PC-3 (cell line): ENCODE measurements at regions not wholly inside any gene's neighbourhood (a gene's known extent, or its start where the extent isn't known, plus 50 kb on each side); places are given as distances from the start of the nearest gene placed in this dataset.

Experiments
- ATAC-seq: fragments of 200-7000 bp; cut with Tn5 transposase; 2 replicates; pipeline ENCODE4 v1.9.1; 2020; ENCODE audit warnings: mild to moderate bottlenecking, moderate library complexity
- BruUV-seq: library from RNA; stranded (reverse); fragments of 400-500 nt; replicated peaks from 2 replicates; lab custom pipeline; 2021; lab: Mats Ljungman, UMichigan
- CTCF ChIA-PET: fragments of 300-600 bp; sonication (Branson Sonifier 250); formaldehyde crosslinking; loops from one replicate; lab custom pipeline; 2022; ENCODE audit warnings: antibody characterized with exemption; lab: Charles Lee
- POLR2A ChIA-PET: fragments of 300-600 bp; sonication (Branson Sonifier 250); formaldehyde crosslinking; loops from one replicate; lab custom pipeline; 2022; ENCODE audit warnings: antibody characterized with exemption; ENCODE audit not compliant: unreplicated experiment; lab: Charles Lee
- DNase-seq: peaks from one replicate; pipeline ENCODE4 v3.0.0-alpha.2; 2015
- H2AFZ ChIP-seq: fragments of 300-600 bp; sonication (generic); 2 replicates; pipeline ENCODE4 v1.6.0; 2016; ENCODE audit warnings: antibody characterized with exemption, low read length
- H3F3A ChIP-seq: fragments of 300-600 bp; sonication (generic); one replicate; pipeline ENCODE4 v1.6.0; 2017; ENCODE audit warnings: antibody characterized with exemption, low read length, control low read depth, mild to moderate bottlenecking; ENCODE audit not compliant: unreplicated experiment
- H3K27ac ChIP-seq: fragments of 300-600 bp; sonication (generic); 2 replicates; pipeline ENCODE4 v1.5.1; 2016; ENCODE audit warnings: mild to moderate bottlenecking, low read length
- H3K27me3 ChIP-seq: fragments of 300-600 bp; sonication (generic); 2 replicates; pipeline ENCODE4 v1.6.1; 2016; ENCODE audit warnings: low read length, mixed read lengths
- H3K36me3 ChIP-seq: fragments of 300-600 bp; sonication (generic); 2 replicates; pipeline ENCODE4 v1.6.1; 2016; ENCODE audit warnings: low read depth, mixed run types, low read length, mixed read lengths
- H3K4me1 ChIP-seq: fragments of 300-600 bp; sonication (generic); 2 replicates; pipeline ENCODE4 v1.5.1; 2016; ENCODE audit warnings: low read length; ENCODE audit not compliant: insufficient read depth
- H3K4me2 ChIP-seq: fragments of 300-600 bp; sonication (generic); 2 replicates; pipeline ENCODE4 v1.6.0; 2016; ENCODE audit warnings: low read length
- H3K4me3 ChIP-seq: fragments of 300-600 bp; sonication (generic); 2 replicates; pipeline ENCODE4 v1.5.1; 2016; ENCODE audit warnings: mild to moderate bottlenecking, low read length, mixed read lengths
- H3K79me2 ChIP-seq: fragments of 300-600 bp; sonication (generic); 2 replicates; pipeline ENCODE4 v1.6.1; 2017; ENCODE audit warnings: low read length, mixed read lengths
- H3K9ac ChIP-seq: fragments of 300-600 bp; sonication (generic); 2 replicates; pipeline ENCODE4 v1.6.0; 2016; ENCODE audit warnings: mild to moderate bottlenecking, low read length
- H3K9me2 ChIP-seq: fragments of 300-600 bp; sonication (generic); replicated peaks from 2 replicates; pipeline ENCODE4 v1.6.1; 2016; ENCODE audit warnings: mixed run types, low read length, mixed read lengths
- H3K9me3 ChIP-seq: fragments of 300-600 bp; sonication (generic); 2 replicates; pipeline ENCODE4 v1.6.1; 2016; ENCODE audit warnings: low read length, mixed read lengths
- H4K20me1 ChIP-seq: fragments of 300-600 bp; sonication (generic); 2 replicates; pipeline ENCODE4 v1.6.1; 2016; ENCODE audit warnings: low read length, mixed read lengths
- EZH2 ChIP-seq: fragments of 300-600 bp; sonication (generic); IDR thresholded peaks from one replicate; pipeline ENCODE4 v1.6.1; 2017; ENCODE audit warnings: antibody characterized with exemption, mild to moderate bottlenecking, low read length; ENCODE audit not compliant: unreplicated experiment
- EZH2phosphoT487 ChIP-seq: fragments of 300-600 bp; sonication (generic); IDR thresholded peaks from 2 replicates; pipeline ENCODE4 v1.6.1; 2018; ENCODE audit warnings: mild to moderate bottlenecking, antibody characterized with exemption, low read length, borderline replicate concordance
- intact Hi-C: fragments of 100-400 bp; cut with micrococcal nuclease; formaldehyde crosslinking; loops from 2 replicates; pipeline ENCODE4 v1.9.0; 2023
- TF ChIP-seq, protein P1 (sequence below): fragments of 300-600 bp; sonication (generic); conservative IDR thresholded peaks from 2 replicates; pipeline ENCODE4 v1.5.1; 2017; ENCODE audit warnings: antibody characterized with exemption, low read depth, mild to moderate bottlenecking, low read length

DNA sequence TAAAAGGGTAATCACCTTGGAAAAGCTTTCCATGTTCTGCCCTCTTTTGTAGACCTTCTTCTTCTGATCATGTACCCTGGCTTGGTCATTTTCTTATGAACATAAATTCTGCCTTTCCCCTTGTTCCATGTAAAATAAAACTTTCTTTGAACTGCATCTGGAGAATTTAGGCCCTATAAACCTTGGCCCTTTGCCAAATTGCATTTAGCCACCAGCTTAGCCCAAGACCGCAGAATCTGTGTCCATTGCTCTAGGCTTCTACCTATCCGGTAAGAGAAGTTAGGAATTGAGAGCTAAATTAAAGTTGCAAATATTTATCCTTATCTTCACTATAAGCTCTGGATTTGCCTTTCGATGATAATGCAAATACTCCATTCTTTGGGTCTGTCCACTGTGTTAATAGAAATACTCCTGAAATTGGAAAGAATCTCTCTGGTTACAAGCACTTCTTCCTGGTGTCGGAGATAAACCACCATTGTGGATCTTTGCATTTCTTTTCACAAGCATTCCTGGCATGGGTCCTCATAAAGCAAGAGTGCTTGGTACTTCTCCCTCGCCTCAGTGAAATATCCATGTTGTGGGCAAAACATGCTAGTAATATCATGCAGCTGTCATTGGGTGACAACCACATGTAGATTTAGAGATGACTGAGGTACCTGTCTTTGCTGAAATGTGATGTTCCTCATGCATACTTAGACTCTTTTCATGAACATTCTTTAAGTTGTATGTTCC, 698.0 kb upstream of the WWC1 start:
- no peaks in the 10 kb centered on the region for H3K4me1 ChIP-seq
- peaks cover 66% of the 10 kb centered on the region for H3K27me3 ChIP-seq
- H3K4me3 ChIP-seq: no peak overlapping the region
- intact Hi-C loops: no loop called here
- no peaks in the 10 kb centered on the region for H3K79me2 ChIP-seq
- H3K27ac ChIP-seq: no peak overlapping the region
- ChIA-PET POLR2A (no interaction called here), CTCF (no interaction called here)
- no peaks in the 10 kb centered on the region for H3K36me3 ChIP-seq
- no peak overlapping the region for H3K9ac ChIP-seq
- ATAC-seq (no peak), DNase-seq (no peak)
- TF ChIP-seq EZH2phosphoT487 (no peak), EZH2 (no peak)
- TF ChIP-seq, protein P1, sequence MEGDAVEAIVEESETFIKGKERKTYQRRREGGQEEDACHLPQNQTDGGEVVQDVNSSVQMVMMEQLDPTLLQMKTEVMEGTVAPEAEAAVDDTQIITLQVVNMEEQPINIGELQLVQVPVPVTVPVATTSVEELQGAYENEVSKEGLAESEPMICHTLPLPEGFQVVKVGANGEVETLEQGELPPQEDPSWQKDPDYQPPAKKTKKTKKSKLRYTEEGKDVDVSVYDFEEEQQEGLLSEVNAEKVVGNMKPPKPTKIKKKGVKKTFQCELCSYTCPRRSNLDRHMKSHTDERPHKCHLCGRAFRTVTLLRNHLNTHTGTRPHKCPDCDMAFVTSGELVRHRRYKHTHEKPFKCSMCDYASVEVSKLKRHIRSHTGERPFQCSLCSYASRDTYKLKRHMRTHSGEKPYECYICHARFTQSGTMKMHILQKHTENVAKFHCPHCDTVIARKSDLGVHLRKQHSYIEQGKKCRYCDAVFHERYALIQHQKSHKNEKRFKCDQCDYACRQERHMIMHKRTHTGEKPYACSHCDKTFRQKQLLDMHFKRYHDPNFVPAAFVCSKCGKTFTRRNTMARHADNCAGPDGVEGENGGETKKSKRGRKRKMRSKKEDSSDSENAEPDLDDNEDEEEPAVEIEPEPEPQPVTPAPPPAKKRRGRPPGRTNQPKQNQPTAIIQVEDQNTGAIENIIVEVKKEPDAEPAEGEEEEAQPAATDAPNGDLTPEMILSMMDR: no peak
- no peaks in the 10 kb centered on the region for H3K9me2 ChIP-seq
- no peak overlapping the region for H3K4me2 ChIP-seq
- no peaks in the 10 kb centered on the region for H3F3A ChIP-seq
- no peaks in the 10 kb centered on the region for H3K9me3 ChIP-seq
- H4K20me1 ChIP-seq: no peaks in the 10 kb centered on the region
- no TSS peak for BruUV-seq
- H2AFZ ChIP-seq: no peak overlapping the region

- Histone ChIP-seq H3K4me2 (no peak overlapping the region), H3K4me3 (no peak overlapping the region), H2AFZ (no peak overlapping the region), H3K9me3 (no peaks in the 10 kb centered on the region), H3K79me2 (no peaks in the 10 kb centered on the region), H3F3A (no peaks in the 10 kb centered on the region), H3K4me1 (no peaks in the 10 kb centered on the region), H3K27ac (no peak overlapping the region), H4K20me1 (no peaks in the 10 kb centered on the region), H3K9ac (no peak overlapping the region), H3K9me2 (no peaks in the 10 kb centered on the region), H3K27me3 (peaks cover 71% of the 10 kb centered on the region), H3K36me3 (no peaks in the 10 kb centered on the region)
- no peak for ATAC-seq
- ChIA-PET POLR2A (no interaction called here), CTCF (no interaction called here)
- TF ChIP-seq EZH2phosphoT487 (no peak), EZH2 (no peak)
- TF ChIP-seq, protein P1: no peak
- no TSS peak for BruUV-seq
- no peak for DNase-seq
- intact Hi-C loops: no loop called here
Observed at GRCh38 chr5:167594061-167594435, 697.4 kb upstream of the WWC1 start.

- intact Hi-C loops: no loop called here
Observed at GRCh38 chr5:167594750-167595149, 696.7 kb upstream of the WWC1 start.

More at GRCh38 chr5:167594750-167595149, 696.7 kb upstream of the WWC1 start:
- H3K4me1 ChIP-seq: no peaks in the 10 kb centered on the region
- H3K79me2 ChIP-seq: no peaks in the 10 kb centered on the region
- H3K4me2 ChIP-seq: no peak overlapping the region
- no peak overlapping the region for H3K4me3 ChIP-seq
- no peaks in the 10 kb centered on the region for H3F3A ChIP-seq
- H3K9me3 ChIP-seq: no peaks in the 10 kb centered on the region
- H2AFZ ChIP-seq: no peak overlapping the region
- TF ChIP-seq EZH2phosphoT487: no peak
- TF ChIP-seq EZH2: no peak
- TF ChIP-seq, protein P1: no peak
- peaks cover 78% of the 10 kb centered on the region for H3K27me3 ChIP-seq
- BruUV-seq: no TSS peak
- ATAC-seq: no peak
- H3K27ac ChIP-seq: no peak overlapping the region
- H3K9me2 ChIP-seq: no peaks in the 10 kb centered on the region
- no peak overlapping the region for H3K9ac ChIP-seq
- no peaks in the 10 kb centered on the region for H3K36me3 ChIP-seq
- CTCF ChIA-PET: no interaction called here
- H4K20me1 ChIP-seq: no peaks in the 10 kb centered on the region
- POLR2A ChIA-PET: no interaction called here
- no peak for DNase-seq
